Lower lobe of right lung (tissue), 2 donors: ENCODE measurements at regions not wholly inside any gene's neighbourhood (a gene's known extent, or its start where the extent isn't known, plus 50 kb on each side); places are given as distances from the start of the nearest gene placed in this dataset.
"Not testable (repeated sequence)": the region's sequence is repeated elsewhere in the genome, so short reads cannot be mapped to it uniquely, and the experiment has no call there.

ENCODE experiments used
- ATAC-seq, 2 donors: fragments of 200-7000 bp; cut with Tn5 transposase; one replicate each; pipeline ENCODE4 v1.9.1; 2020 to 2022; ENCODE audit warnings: mild to moderate bottlenecking in 2 of 2, moderate library complexity in 2 of 2
- DNase-seq: peaks from one replicate; pipeline ENCODE4 v3.0.0-alpha.2; 2020
- H3K27ac ChIP-seq: fragments of 200-600 bp; one replicate; pipeline ENCODE4 v1.8.0; 2022
- H3K27me3 ChIP-seq: fragments of 200-600 bp; one replicate; pipeline ENCODE4 v1.8.0; 2022; ENCODE audit warnings: low read depth
- H3K36me3 ChIP-seq: fragments of 200-600 bp; one replicate; pipeline ENCODE4 v1.8.0; 2022; ENCODE audit warnings: mild to moderate bottlenecking
- H3K4me1 ChIP-seq: fragments of 200-600 bp; one replicate; pipeline ENCODE4 v1.8.0; 2022
- H3K4me3 ChIP-seq: fragments of 200-600 bp; one replicate; pipeline ENCODE4 v1.8.0; 2022; ENCODE audit warnings: mild to moderate bottlenecking
- H3K9me3 ChIP-seq: fragments of 200-600 bp; one replicate; pipeline ENCODE4 v1.8.0; 2022
- CTCF ChIP-seq: fragments of 200-600 bp; IDR thresholded peaks from one replicate; pipeline ENCODE4 v1.8.0; 2022; ENCODE audit warnings: antibody characterized with exemption, mild to moderate bottlenecking
- intact Hi-C: fragments of 100-400 bp; cut with DNase I; formaldehyde crosslinking; loops from one replicate; pipeline ENCODE4 v1.11.0; 2022
- donor health status: DM: no; HTN: yes; CAD: no; lungs with severe emphysema.

GRCh38 chr1:98288494-98288893, 367.7 kb upstream of the DPYD start:
- Histone ChIP-seq H3K36me3 (no peaks in the 10 kb centered on the region), H3K9me3 (no peaks in the 10 kb centered on the region), H3K4me3 (no peak overlapping the region), H3K4me1 (no peaks in the 10 kb centered on the region), H3K27me3 (no peaks in the 10 kb centered on the region), H3K27ac (no peak overlapping the region)
- ATAC-seq (no peak), DNase-seq (no peak)
- intact Hi-C loops, result no loop called here
- no peak for TF ChIP-seq CTCF

- H3K4me3 ChIP-seq, result no peak overlapping the region
- H3K4me1 ChIP-seq, result no peaks in the 10 kb centered on the region
- DNase-seq (no peak), ATAC-seq (no peak)
- no peak for TF ChIP-seq CTCF
- no peaks in the 10 kb centered on the region for H3K27me3 ChIP-seq
- no peaks in the 10 kb centered on the region for H3K36me3 ChIP-seq
- intact Hi-C loops, result no loop called here
- no peaks in the 10 kb centered on the region for H3K9me3 ChIP-seq
- H3K27ac ChIP-seq, result no peak overlapping the region
These were observed 366.8 kb upstream of the DPYD start for GRCh38 chr1:98287626-98288025.

- Histone ChIP-seq H3K27ac (no peak overlapping the region), H3K9me3 (no peaks in the 10 kb centered on the region), H3K4me3 (no peak overlapping the region), H3K36me3 (no peaks in the 10 kb centered on the region), H3K27me3 (no peaks in the 10 kb centered on the region), H3K4me1 (no peaks in the 10 kb centered on the region)
- DNase-seq, result no peak
- intact Hi-C loops, result no loop called here
- TF ChIP-seq CTCF, result no peak
- ATAC-seq, result no peak
These were observed 365.8 kb upstream of the DPYD start for GRCh38 chr1:98286656-98287055.

GRCh38 chr1:98285286-98285685, 364.5 kb upstream of the DPYD start:
- H3K9me3 ChIP-seq, H3K27me3 ChIP-seq, H3K4me3 ChIP-seq, H3K27ac ChIP-seq, ATAC-seq, intact Hi-C loops, DNase-seq, H3K4me1 ChIP-seq, H3K36me3 ChIP-seq: not testable (repeated sequence)

- H3K36me3 ChIP-seq, result no peaks in the 10 kb centered on the region
- H3K4me1 ChIP-seq, result no peaks in the 10 kb centered on the region
- no peak for TF ChIP-seq CTCF
- H3K4me3 ChIP-seq, result no peak overlapping the region
- H3K9me3 ChIP-seq, result no peaks in the 10 kb centered on the region
- intact Hi-C loops, result no loop called here
- ATAC-seq (no peak), DNase-seq (no peak)
- no peak overlapping the region for H3K27ac ChIP-seq
- no peaks in the 10 kb centered on the region for H3K27me3 ChIP-seq
These were observed 359.2 kb upstream of the DPYD start for GRCh38 chr1:98280049-98280448.

- no peak for TF ChIP-seq CTCF
- Histone ChIP-seq H3K4me3 (no peak overlapping the region), H3K27me3 (no peaks in the 10 kb centered on the region), H3K27ac (no peak overlapping the region), H3K36me3 (no peaks in the 10 kb centered on the region), H3K4me1 (no peaks in the 10 kb centered on the region), H3K9me3 (no peaks in the 10 kb centered on the region)
- DNase-seq (no peak), ATAC-seq (no peak)
- intact Hi-C loops, result no loop called here
These were observed 357.2 kb upstream of the DPYD start for GRCh38 chr1:98278055-98278454.
